ENCODE measurements at regions not wholly inside any gene's neighbourhood (a gene's known extent, or its start where the extent isn't known, plus 50 kb on each side); places are given as distances from the start of the nearest gene placed in this dataset.

GRCh38 chr9:18216376-18216775, 257.6 kb upstream of the ADAMTSL1 start:
- Histone ChIP-seq H3K36me3 (no peaks in the 10 kb centered on the region), H3K9me3 (no peaks in the 10 kb centered on the region), H3K4me1 (no peaks in the 10 kb centered on the region), H3K27me3 (no peaks in the 10 kb centered on the region), H3K27ac (no peak overlapping the region), H3K4me3 (no peak overlapping the region)
- DNase-seq (no peak), ATAC-seq (no peak)
- TF ChIP-seq, protein P1, sequence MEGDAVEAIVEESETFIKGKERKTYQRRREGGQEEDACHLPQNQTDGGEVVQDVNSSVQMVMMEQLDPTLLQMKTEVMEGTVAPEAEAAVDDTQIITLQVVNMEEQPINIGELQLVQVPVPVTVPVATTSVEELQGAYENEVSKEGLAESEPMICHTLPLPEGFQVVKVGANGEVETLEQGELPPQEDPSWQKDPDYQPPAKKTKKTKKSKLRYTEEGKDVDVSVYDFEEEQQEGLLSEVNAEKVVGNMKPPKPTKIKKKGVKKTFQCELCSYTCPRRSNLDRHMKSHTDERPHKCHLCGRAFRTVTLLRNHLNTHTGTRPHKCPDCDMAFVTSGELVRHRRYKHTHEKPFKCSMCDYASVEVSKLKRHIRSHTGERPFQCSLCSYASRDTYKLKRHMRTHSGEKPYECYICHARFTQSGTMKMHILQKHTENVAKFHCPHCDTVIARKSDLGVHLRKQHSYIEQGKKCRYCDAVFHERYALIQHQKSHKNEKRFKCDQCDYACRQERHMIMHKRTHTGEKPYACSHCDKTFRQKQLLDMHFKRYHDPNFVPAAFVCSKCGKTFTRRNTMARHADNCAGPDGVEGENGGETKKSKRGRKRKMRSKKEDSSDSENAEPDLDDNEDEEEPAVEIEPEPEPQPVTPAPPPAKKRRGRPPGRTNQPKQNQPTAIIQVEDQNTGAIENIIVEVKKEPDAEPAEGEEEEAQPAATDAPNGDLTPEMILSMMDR (IDR thresholded peaks at IDR 0.05), result no peak
- intact Hi-C loops (cut with DNase I), result no loop called here

DNA sequence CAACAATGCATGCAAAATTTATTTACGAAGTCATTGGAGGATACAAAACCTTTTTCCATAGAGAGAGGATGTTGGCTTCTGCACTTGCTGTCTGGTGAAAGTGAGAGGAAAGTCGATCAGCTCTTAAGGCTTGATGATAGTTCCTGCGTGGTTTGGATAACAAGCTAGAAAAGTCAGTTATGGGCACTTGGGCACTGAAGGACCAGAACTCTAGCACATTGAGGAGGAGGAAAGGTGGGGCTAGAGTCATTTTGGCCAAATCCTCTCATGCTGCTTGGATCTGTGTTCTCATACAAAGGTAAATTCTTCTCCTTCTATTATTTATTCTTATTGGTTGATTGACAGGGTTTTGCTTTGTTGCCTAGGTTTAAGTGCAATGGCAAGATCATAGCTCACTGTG, 245.9 kb upstream of the ADAMTSL1 start:
- H3K36me3 ChIP-seq, result no peaks in the 10 kb centered on the region
- H3K4me1 ChIP-seq, result no peaks in the 10 kb centered on the region
- no peak for ATAC-seq
- no peak overlapping the region for H3K4me3 ChIP-seq
- no peak overlapping the region for H3K27ac ChIP-seq
- H3K27me3 ChIP-seq, result no peaks in the 10 kb centered on the region
- TF ChIP-seq, protein P1 (IDR thresholded peaks at IDR 0.05), result no peak
- intact Hi-C loops (cut with DNase I), result no loop called here
- no peaks in the 10 kb centered on the region for H3K9me3 ChIP-seq
- DNase-seq, result no peak

- TF ChIP-seq, protein P1 (IDR thresholded peaks at IDR 0.05), result no peak
- intact Hi-C loops (cut with DNase I), result no loop called here
These were observed 243.8 kb upstream of the ADAMTSL1 start for GRCh38 chr9:18229992-18230676.

DNA sequence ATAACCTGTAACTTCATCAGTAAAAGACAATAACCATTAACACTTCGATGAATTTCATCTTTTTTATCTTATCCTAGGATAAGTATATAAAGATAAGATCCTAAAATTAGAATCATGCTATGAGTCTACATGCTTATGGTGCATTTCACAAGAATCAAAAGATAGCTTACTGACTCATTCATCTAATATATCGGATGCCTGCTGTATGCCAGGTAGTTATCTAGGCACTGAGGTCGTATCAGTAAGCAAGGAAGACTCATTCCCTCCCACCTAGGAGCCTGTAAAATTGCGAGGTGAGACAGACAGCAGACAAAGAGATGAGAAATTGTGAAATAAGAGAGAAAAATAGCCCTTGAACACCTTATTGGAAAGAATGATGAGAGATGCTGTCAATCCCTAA, 240.6 kb upstream of the ADAMTSL1 start:
- ATAC-seq (no peak), DNase-seq (no peak)
- TF ChIP-seq, protein P1 (IDR thresholded peaks at IDR 0.05), result no peak
- no peak overlapping the region for H3K27ac ChIP-seq
- intact Hi-C loops (cut with DNase I), result no loop called here
- no peak overlapping the region for H3K4me3 ChIP-seq
- H3K4me1 ChIP-seq, result no peaks in the 10 kb centered on the region
- no peaks in the 10 kb centered on the region for H3K36me3 ChIP-seq
- no peaks in the 10 kb centered on the region for H3K9me3 ChIP-seq
- H3K27me3 ChIP-seq, result no peaks in the 10 kb centered on the region

More at GRCh38 chr9:18229992-18230676, 243.8 kb upstream of the ADAMTSL1 start:
- Histone ChIP-seq H3K4me1 (no peaks in the 10 kb centered on the region), H3K9me3 (no peaks in the 10 kb centered on the region), H3K36me3 (no peaks in the 10 kb centered on the region), H3K4me3 (no peak overlapping the region), H3K27ac (no peak overlapping the region), H3K27me3 (no peaks in the 10 kb centered on the region)
- DNase-seq, result no peak
- no peak for ATAC-seq

GRCh38 chr9:18233776-18234445, 240.0 kb upstream of the ADAMTSL1 start:
- Histone ChIP-seq H3K9me3 (no peaks in the 10 kb centered on the region), H3K27me3 (no peaks in the 10 kb centered on the region), H3K36me3 (no peaks in the 10 kb centered on the region), H3K27ac (no peak overlapping the region), H3K4me3 (no peak overlapping the region), H3K4me1 (no peaks in the 10 kb centered on the region)
- DNase-seq, result no peak
- no peak for ATAC-seq
- TF ChIP-seq, protein P1 (IDR thresholded peaks at IDR 0.05), result no peak
- intact Hi-C loops (cut with DNase I), result no loop called here
